A549 (cell line): ENCODE measurements at regions not wholly inside any gene's neighbourhood (a gene's known extent, or its start where the extent isn't known, plus 50 kb on each side); places are given as distances from the start of the nearest gene placed in this dataset.
"Not testable (repeated sequence)": the region's sequence is repeated elsewhere in the genome, so short reads cannot be mapped to it uniquely, and the experiment has no call there.

Source experiments
- ATAC-seq, 2 experiments: fragments of 200-7000 bp in 1 of 2; fragments of >200 bp in 1 of 2; cut with Nextera tagmentation in 1 of 2; cut with Tn5 transposase in 1 of 2; 3 replicates each; pipeline versions ENCODE4 v1.8.0 to v1.9.1; 2018 to 2020; ENCODE audit warnings: mild to moderate bottlenecking in 1 of 2, moderate library complexity in 1 of 2
- CTCF ChIA-PET: fragments of 300-600 bp; sonication (Branson Sonifier 250); formaldehyde crosslinking; extraction: SDS; loops from one replicate; lab custom pipeline; 2021; ENCODE audit warnings: antibody characterized with exemption, inconsistent platforms; lab: Yijun Ruan, JAX
- POLR2A ChIA-PET: fragments of 350-600 bp; formaldehyde crosslinking; extraction: SDS; loops from one replicate; lab custom pipeline; 2021; ENCODE audit warnings: antibody characterized with exemption, inconsistent platforms; lab: Yijun Ruan, JAX
- DNase-seq, 2 experiments: peaks; one replicate each; pipeline versions ENCODE4 v3.0.0 to v3.0.0-alpha.2; 2011 to 2016; ENCODE audit warnings: low read depth in 1 of 2, low spot score in 1 of 2
- FAIRE-seq: peaks from 2 replicates; lab custom pipeline; 2011; peaks lifted over from hg19 to GRCh38; lab: Jason Lieb, UNC
- H3K27ac ChIP-seq, 2 experiments: fragments of >200 bp; sonication (Bioruptor Twin); formaldehyde crosslinking; 3 replicates each; pipeline ENCODE4 v1.5.1; 2016 to 2017
- H3K4me1 ChIP-seq: fragments of >200 bp; sonication (Bioruptor Twin); formaldehyde crosslinking; 3 replicates; pipeline ENCODE4 v1.6.1; 2016
- H3K4me2 ChIP-seq: fragments of >200 bp; sonication (Bioruptor Twin); formaldehyde crosslinking; 3 replicates; pipeline ENCODE4 v1.6.1; 2016
- H3K4me3 ChIP-seq: fragments of >200 bp; sonication (Bioruptor Twin); formaldehyde crosslinking; 3 replicates; pipeline ENCODE4 v1.5.1; 2016
- H3K9me3 ChIP-seq: fragments of >200 bp; sonication (Bioruptor Twin); formaldehyde crosslinking; 3 replicates; pipeline ENCODE4 v1.6.1; 2016
- BHLHE40 ChIP-seq: IDR thresholded peaks from 2 replicates; pipeline ENCODE4 v1.6.1; 2012; ENCODE audit warnings: low read depth, low read length, inconsistent platforms
- CBX2 ChIP-seq: fragments of 200-600 bp; sonication (generic); IDR thresholded peaks from 2 replicates; pipeline ENCODE4 v1.6.1; 2016; ENCODE audit warnings: low read depth, mild to moderate bottlenecking, borderline replicate concordance
- EHMT2 ChIP-seq: fragments of 200-600 bp; sonication (generic); IDR thresholded peaks from 2 replicates; pipeline ENCODE4 v1.6.1; 2016; ENCODE audit warnings: antibody characterized with exemption, low read depth, mild to moderate bottlenecking, moderate library complexity
- EP300 ChIP-seq, 2 experiments: fragments of >200 bp; sonication (Bioruptor Twin); formaldehyde crosslinking; IDR thresholded peaks; 2 replicates in 1 of 2; 3 replicates in 1 of 2; pipeline ENCODE4 v1.6.1; 2016 to 2017
- GATA3 ChIP-seq: IDR thresholded peaks from 2 replicates; pipeline ENCODE4 v1.6.1; 2012; ENCODE audit warnings: borderline replicate concordance
- HDAC2 ChIP-seq: fragments of 200-600 bp; sonication (generic); IDR thresholded peaks from 2 replicates; pipeline ENCODE4 v1.6.1; 2016
- JUN ChIP-seq, 2 experiments: fragments of >200 bp; sonication (Bioruptor Twin); formaldehyde crosslinking; IDR thresholded peaks; 2 replicates in 1 of 2; 3 replicates in 1 of 2; pipeline ENCODE4 v1.6.1; 2016 to 2017
- KDM5A ChIP-seq: fragments of 200-600 bp; sonication (generic); IDR thresholded peaks from 2 replicates; pipeline ENCODE4 v1.6.1; 2016; ENCODE audit warnings: antibody characterized with exemption, mild to moderate bottlenecking
- MYC ChIP-seq: IDR thresholded peaks from 2 replicates; pipeline ENCODE4 v1.6.1; 2012; ENCODE audit warnings: mild to moderate bottlenecking, inconsistent platforms, low read length, improper control_type of control experiment, borderline replicate concordance
- NR3C1 ChIP-seq: fragments of >200 bp; sonication (Bioruptor Twin); formaldehyde crosslinking; IDR thresholded peaks from 3 replicates; pipeline ENCODE4 v1.6.1; 2017
- POLR2AphosphoS2 ChIP-seq: conservative IDR thresholded peaks from 2 replicates; pipeline ENCODE4 v1.6.1; 2012; ENCODE audit warnings: low read length, improper control_type of control experiment, inconsistent platforms
- RCOR1 ChIP-seq: fragments of 150-350 bp; IDR thresholded peaks from 2 replicates; pipeline ENCODE4 v1.6.1; 2014; ENCODE audit warnings: antibody characterized with exemption, low read length, low read depth
- RFX5 ChIP-seq: fragments of 450-650 bp; IDR thresholded peaks from 2 replicates; pipeline ENCODE4 v1.7.1; 2014; ENCODE audit warnings: antibody characterized with exemption, mild to moderate bottlenecking, moderate library complexity
- RNF2 ChIP-seq: fragments of 200-600 bp; sonication (generic); IDR thresholded peaks from 2 replicates; pipeline ENCODE4 v1.6.1; 2016; ENCODE audit warnings: low read depth, mild to moderate bottlenecking, antibody characterized with exemption, moderate library complexity, borderline replicate concordance
- SMC3 ChIP-seq: fragments of >200 bp; sonication (Bioruptor Twin); formaldehyde crosslinking; IDR thresholded peaks from 3 replicates; pipeline ENCODE4 v1.6.1; 2018; ENCODE audit warnings: inconsistent platforms
- whole genome bisulfite sequencing: methylation state at CpG from one replicate; pipeline ENCODE4 v1.1.6; 2017; ENCODE audit errors: missing lambda C conversion rate; 5-methylcytosine and 5-hydroxymethylcytosine counted together
- TF ChIP-seq, protein P1 (sequence below): fragments of >200 bp; sonication (Bioruptor Twin); formaldehyde crosslinking; IDR thresholded peaks from 3 replicates; pipeline ENCODE4 v1.6.1; 2016
- TF ChIP-seq, protein P2 (sequence below): fragments of >200 bp; sonication (Bioruptor Twin); formaldehyde crosslinking; IDR thresholded peaks from 2 replicates; pipeline ENCODE4 v1.6.1; 2016
- TF ChIP-seq, protein P3 (sequence below): fragments of >200 bp; sonication (Bioruptor Twin); formaldehyde crosslinking; IDR thresholded peaks from 3 replicates; pipeline ENCODE4 v1.5.1; 2016

DNA sequence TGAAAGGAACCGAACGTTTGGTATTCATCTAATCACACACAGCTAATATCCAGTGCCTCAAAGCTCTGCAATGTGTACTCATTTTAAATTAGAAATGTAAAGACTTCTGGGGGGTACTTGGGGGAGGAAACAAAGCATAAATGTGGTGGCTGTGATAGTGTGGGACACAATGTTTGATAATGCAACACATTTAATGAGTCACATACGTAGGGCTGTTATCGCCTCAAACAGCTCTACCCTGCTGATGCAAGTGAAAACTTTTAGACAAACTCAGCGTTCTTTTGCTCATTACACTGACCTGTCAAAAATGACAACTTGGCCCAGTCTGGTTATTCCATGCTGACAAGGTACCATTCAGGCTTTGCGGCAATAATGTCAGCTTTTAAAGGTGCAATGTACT, 1227.1 kb upstream of the CELF4 start:
- TF ChIP-seq, protein P1, sequence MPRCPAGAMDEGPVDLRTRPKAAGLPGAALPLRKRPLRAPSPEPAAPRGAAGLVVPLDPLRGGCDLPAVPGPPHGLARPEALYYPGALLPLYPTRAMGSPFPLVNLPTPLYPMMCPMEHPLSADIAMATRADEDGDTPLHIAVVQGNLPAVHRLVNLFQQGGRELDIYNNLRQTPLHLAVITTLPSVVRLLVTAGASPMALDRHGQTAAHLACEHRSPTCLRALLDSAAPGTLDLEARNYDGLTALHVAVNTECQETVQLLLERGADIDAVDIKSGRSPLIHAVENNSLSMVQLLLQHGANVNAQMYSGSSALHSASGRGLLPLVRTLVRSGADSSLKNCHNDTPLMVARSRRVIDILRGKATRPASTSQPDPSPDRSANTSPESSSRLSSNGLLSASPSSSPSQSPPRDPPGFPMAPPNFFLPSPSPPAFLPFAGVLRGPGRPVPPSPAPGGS = no peak
- TF ChIP-seq BHLHE40 (no peak), JUN (IDR thresholded peaks at IDR 0.05) (no peak), RFX5 (no peak), NR3C1 (no peak), EP300 (IDR thresholded peaks at IDR 0.05) (no peak), POLR2AphosphoS2 (no peak), CBX2 (no peak), RCOR1 (no peak), EHMT2 (no peak), MYC (no peak)
- TF ChIP-seq, protein P2, sequence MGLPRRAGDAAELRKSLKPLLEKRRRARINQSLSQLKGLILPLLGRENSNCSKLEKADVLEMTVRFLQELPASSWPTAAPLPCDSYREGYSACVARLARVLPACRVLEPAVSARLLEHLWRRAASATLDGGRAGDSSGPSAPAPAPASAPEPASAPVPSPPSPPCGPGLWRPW = no peak
- no peak for ATAC-seq
- CTCF ChIA-PET = no interaction called here

DNA sequence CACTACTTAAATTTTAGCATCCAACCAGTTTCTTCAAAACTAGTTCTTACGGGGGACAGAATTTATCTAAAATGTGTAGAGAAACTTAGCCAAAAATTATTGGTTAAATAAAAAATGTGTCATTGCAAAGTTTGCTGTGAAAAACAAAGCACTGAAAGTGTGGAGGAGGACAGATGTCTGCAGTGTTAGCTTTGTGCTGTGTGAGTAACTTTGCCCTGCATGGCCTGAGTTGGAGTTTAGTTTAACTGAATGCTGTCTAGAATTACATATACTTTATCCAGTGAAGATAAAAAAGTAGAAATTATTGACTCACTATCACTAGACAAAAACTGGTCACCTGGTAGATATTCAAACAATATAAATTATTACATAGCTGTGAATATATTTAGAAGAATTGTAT, 1225.2 kb upstream of the CELF4 start:
- ChIA-PET POLR2A (no interaction called here), CTCF (no interaction called here)
- Histone ChIP-seq H3K27ac (no peak overlapping the region), H3K4me2 (no peak overlapping the region), H3K4me3 (no peak overlapping the region), H3K4me1 (no peaks in the 10 kb centered on the region), H3K9me3 (no peaks in the 10 kb centered on the region)
- DNase-seq = no peak
- no peak for FAIRE-seq
- TF ChIP-seq HDAC2 = no peak
- TF ChIP-seq EHMT2 = no peak
- TF ChIP-seq POLR2AphosphoS2 = no peak
- no peak for TF ChIP-seq SMC3
- TF ChIP-seq, protein P3, sequence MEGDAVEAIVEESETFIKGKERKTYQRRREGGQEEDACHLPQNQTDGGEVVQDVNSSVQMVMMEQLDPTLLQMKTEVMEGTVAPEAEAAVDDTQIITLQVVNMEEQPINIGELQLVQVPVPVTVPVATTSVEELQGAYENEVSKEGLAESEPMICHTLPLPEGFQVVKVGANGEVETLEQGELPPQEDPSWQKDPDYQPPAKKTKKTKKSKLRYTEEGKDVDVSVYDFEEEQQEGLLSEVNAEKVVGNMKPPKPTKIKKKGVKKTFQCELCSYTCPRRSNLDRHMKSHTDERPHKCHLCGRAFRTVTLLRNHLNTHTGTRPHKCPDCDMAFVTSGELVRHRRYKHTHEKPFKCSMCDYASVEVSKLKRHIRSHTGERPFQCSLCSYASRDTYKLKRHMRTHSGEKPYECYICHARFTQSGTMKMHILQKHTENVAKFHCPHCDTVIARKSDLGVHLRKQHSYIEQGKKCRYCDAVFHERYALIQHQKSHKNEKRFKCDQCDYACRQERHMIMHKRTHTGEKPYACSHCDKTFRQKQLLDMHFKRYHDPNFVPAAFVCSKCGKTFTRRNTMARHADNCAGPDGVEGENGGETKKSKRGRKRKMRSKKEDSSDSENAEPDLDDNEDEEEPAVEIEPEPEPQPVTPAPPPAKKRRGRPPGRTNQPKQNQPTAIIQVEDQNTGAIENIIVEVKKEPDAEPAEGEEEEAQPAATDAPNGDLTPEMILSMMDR = no peak
- ATAC-seq = no peak
- WGBS = 0% methylated on average over 1 of the region's 1 CpG

More for the DNA sequence above, 1227.1 kb upstream of the CELF4 start:
- Histone ChIP-seq H3K9me3 (no peaks in the 10 kb centered on the region), H3K4me3 (no peak overlapping the region), H3K4me1 (no peaks in the 10 kb centered on the region), H3K4me2 (no peak overlapping the region), H3K27ac (no peak overlapping the region)
- DNase-seq (no peak), FAIRE-seq (no peak)
- 33% methylated on average over 6 of the region's 6 CpGs for WGBS
- POLR2A ChIA-PET = no interaction called here

DNA sequence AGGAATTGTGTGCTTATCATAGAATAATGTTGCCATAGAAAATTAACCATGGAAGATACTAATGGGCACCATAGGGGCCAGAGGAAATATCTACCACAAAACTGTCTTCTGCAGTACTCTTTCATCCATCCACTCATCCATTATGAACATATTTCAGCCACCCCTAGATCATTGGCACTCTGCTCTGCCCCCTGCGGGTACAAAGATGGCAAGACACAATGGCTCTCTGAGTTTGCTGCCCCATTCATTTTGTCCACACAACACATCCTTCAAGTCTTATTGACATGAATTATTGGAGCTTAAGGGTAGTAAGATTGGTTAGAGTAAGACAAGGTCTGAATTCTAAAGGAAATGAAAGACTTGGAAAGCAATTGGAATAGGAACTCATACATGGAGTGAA, 1224.7 kb upstream of the CELF4 start:
- DNase-seq (peak in 1 of 2 experiments; percentile 6), ATAC-seq (no peak), FAIRE-seq (no peak)
- no peak overlapping the region for H3K4me3 ChIP-seq
- no peak overlapping the region for H3K4me2 ChIP-seq
- ChIA-PET CTCF (no interaction called here), POLR2A (no interaction called here)
- TF ChIP-seq KDM5A = no peak
- 0% methylated on average over 1 of the region's 1 CpG for WGBS
- no peaks in the 10 kb centered on the region for H3K9me3 ChIP-seq
- H3K27ac ChIP-seq = no peak overlapping the region
- no peaks in the 10 kb centered on the region for H3K4me1 ChIP-seq

DNA sequence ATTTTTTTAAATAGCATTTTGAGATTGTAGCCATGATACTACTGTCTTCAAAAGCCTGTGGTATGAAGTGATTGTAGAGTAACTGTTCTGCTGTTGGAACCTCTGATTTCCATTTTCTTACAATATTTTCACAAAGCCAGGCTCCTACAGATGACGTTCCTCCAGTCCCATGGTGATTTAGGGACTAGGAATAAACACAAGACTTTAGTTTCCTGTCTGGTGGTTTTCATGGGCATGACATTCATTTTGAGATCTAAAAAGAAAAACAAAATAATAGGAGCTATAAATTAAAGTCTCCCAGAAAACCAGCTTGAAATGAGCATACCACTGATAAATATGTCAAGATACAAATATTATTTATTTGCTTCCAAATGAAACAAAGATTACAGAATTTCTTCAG, 1223.5 kb upstream of the CELF4 start:
- WGBS = 0% methylated on average over 1 of the region's 1 CpG
- ChIA-PET CTCF (no interaction called here), POLR2A (no interaction called here)
- Histone ChIP-seq H3K4me1 (no peaks in the 10 kb centered on the region), H3K27ac (no peak overlapping the region), H3K4me3 (no peak overlapping the region), H3K9me3 (no peaks in the 10 kb centered on the region), H3K4me2 (no peak overlapping the region)
- FAIRE-seq (no peak), ATAC-seq (no peak), DNase-seq (no peak)
- no peak for TF ChIP-seq SMC3

DNA sequence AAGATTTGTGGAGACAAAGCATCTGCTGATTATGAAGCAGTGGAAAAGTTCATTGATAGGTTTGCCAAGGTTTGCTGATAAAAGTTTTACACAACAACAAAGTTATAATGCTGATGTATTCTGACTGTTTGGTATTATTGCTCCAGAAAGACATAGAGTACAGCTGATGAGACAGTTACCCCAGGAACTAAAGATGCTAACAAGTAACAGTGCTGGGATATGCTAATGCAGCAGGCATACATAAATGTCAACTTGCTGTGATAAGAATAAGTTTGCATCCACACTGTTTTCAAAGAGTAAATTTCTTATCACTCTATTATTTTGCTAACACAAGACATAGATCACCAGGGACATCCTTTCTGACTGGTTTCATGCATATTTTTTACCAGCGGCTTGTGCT, 1221.3 kb upstream of the CELF4 start:
- no peak for FAIRE-seq
- TF ChIP-seq GATA3 (no peak), HDAC2 (no peak), RNF2 (no peak)

DNA sequence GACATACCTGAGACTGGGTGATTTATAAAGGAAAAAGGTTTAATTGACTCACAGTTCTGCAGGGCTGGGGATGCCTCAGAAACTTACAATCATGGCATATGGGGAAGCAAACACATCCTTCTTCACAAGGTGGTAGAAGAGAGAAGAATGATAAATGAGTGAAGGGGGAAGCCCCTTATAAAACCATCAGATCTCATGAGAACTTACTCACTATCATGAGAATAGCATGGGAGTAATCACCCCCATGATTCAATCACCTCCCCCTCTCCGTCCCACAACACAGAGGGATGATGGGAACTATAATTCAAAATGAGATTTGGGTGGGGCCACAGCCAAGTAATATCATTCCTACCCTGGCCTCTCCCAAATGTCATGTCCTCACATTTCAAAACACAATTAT, 1206.0 kb upstream of the CELF4 start:
- ATAC-seq, H3K4me1 ChIP-seq, H3K27ac ChIP-seq, H3K4me2 ChIP-seq, POLR2A ChIA-PET, CTCF ChIA-PET, DNase-seq, H3K9me3 ChIP-seq, H3K4me3 ChIP-seq, FAIRE-seq: not testable (repeated sequence)
- WGBS = 0% methylated on average over 1 of the region's 1 CpG

More for the DNA sequence above, 1221.3 kb upstream of the CELF4 start:
- H3K9me3 ChIP-seq = no peaks in the 10 kb centered on the region
- DNase-seq (no peak), ATAC-seq (no peak)
- no peaks in the 10 kb centered on the region for H3K4me1 ChIP-seq
- CTCF ChIA-PET = no interaction called here
- no peak overlapping the region for H3K4me2 ChIP-seq
- no peak overlapping the region for H3K27ac ChIP-seq
- WGBS = 7% methylated on average over 1 of the region's 1 CpG
- H3K4me3 ChIP-seq = no peak overlapping the region
- POLR2A ChIA-PET = no interaction called here
